ENCODE measurements at regions not wholly inside any gene's neighbourhood (a gene's known extent, or its start where the extent isn't known, plus 50 kb on each side); places are given as distances from the start of the nearest gene placed in this dataset.

- Mint-ChIP-seq H3K4me3 (ENCODE audit: unreplicated experiment) (no peak overlapping the region), H3K27me3 (ENCODE audit: insufficient read depth, unreplicated experiment) (no peaks in the 10 kb centered on the region), H3K27ac (ENCODE audit: unreplicated experiment) (no peak overlapping the region), H3K9me3 (ENCODE audit: unreplicated experiment) (peaks cover 32% of the 10 kb centered on the region), H3K36me3 (ENCODE audit: insufficient read depth, unreplicated experiment) (no peaks in the 10 kb centered on the region), H3K4me1 (ENCODE audit: low read depth, unreplicated experiment) (no peaks in the 10 kb centered on the region)
- ChIA-PET CTCF (no interaction called here), POLR2A (no interaction called here)
- no peak for TF ChIP-seq CTCF (IDR thresholded peaks at IDR 0.05; ENCODE audit: insufficient read depth in 1 of 2, low read depth in 1 of 2, low read length in 1 of 2, severe bottlenecking in 1 of 2, unreplicated experiment in 1 of 2)
- H3K9me3 ChIP-seq: no peaks in the 10 kb centered on the region; the same call in 1 of the 2 replicates
- H3K4me3 ChIP-seq (ENCODE audit: low read depth, low read length): no peak overlapping the region
- no peaks in the 10 kb centered on the region for H3K4me1 ChIP-seq
- H3K27me3 ChIP-seq (replicated peaks; ENCODE audit: control insufficient read depth, insufficient read depth, low read length): no peaks in the 10 kb centered on the region
- no TSS peak for BruUV-seq (replicated peaks)
- intact Hi-C loops (cut with micrococcal nuclease; ENCODE audit: unreplicated experiment): no loop called here
- no peak for DNase-seq
- H3K36me3 ChIP-seq (ENCODE audit: control insufficient read depth, insufficient read depth, low read length): no peaks in the 10 kb centered on the region
These were observed 675.3 kb downstream of the LTN1 start for GRCh38 chr21:28317177-28317950.

- no peak overlapping the region for H3K27ac Mint-ChIP-seq (ENCODE audit: unreplicated experiment)
- no peaks in the 10 kb centered on the region; the same call in 1 of the 2 replicates for H3K9me3 ChIP-seq
These were observed 681.1 kb downstream of the LTN1 start for GRCh38 chr21:28311411-28312190.

More at GRCh38 chr21:28311411-28312190, 681.1 kb downstream of the LTN1 start:
- intact Hi-C loops (cut with micrococcal nuclease; ENCODE audit: unreplicated experiment): no loop called here
- Mint-ChIP-seq H3K9me3 (ENCODE audit: unreplicated experiment) (peaks cover 12% of the 10 kb centered on the region), H3K36me3 (ENCODE audit: insufficient read depth, unreplicated experiment) (no peaks in the 10 kb centered on the region), H3K27me3 (ENCODE audit: insufficient read depth, unreplicated experiment) (no peaks in the 10 kb centered on the region), H3K4me3 (ENCODE audit: unreplicated experiment) (no peak overlapping the region), H3K4me1 (ENCODE audit: low read depth, unreplicated experiment) (peaks cover 5% of the 10 kb centered on the region)
- ChIA-PET CTCF (no interaction called here), POLR2A (no interaction called here)
- Histone ChIP-seq H3K4me3 (ENCODE audit: low read depth, low read length) (no peak overlapping the region), H3K36me3 (ENCODE audit: control insufficient read depth, insufficient read depth, low read length) (no peaks in the 10 kb centered on the region), H3K27me3 (replicated peaks; ENCODE audit: control insufficient read depth, insufficient read depth, low read length) (no peaks in the 10 kb centered on the region), H3K4me1 (no peaks in the 10 kb centered on the region)
- no peak for TF ChIP-seq CTCF (IDR thresholded peaks at IDR 0.05; ENCODE audit: insufficient read depth in 1 of 2, low read depth in 1 of 2, low read length in 1 of 2, severe bottlenecking in 1 of 2, unreplicated experiment in 1 of 2)
- no TSS peak for BruUV-seq (replicated peaks)
- no peak for DNase-seq

Measured in Caco-2 (cell line).